IMR-90 (cell line): ENCODE measurements at regions not wholly inside any gene's neighbourhood (a gene's known extent, or its start where the extent isn't known, plus 50 kb on each side); places are given as distances from the start of the nearest gene placed in this dataset.

ENCODE experiments used
- ATAC-seq: fragments of 200-7000 bp; cut with Tn5 transposase; 2 replicates; pipeline ENCODE4 v1.9.1; 2020; ENCODE audit warnings: low read depth, mild to moderate bottlenecking, moderate library complexity
- BruUV-seq: library from RNA; stranded (reverse); fragments of 400-500 nt; replicated peaks from 2 replicates; lab custom pipeline; 2021; lab: Mats Ljungman, UMichigan
- CTCF ChIA-PET: fragments of 300-600 bp; formaldehyde crosslinking; extraction: SDS; loops from one replicate; lab custom pipeline; 2021; ENCODE audit warnings: antibody characterized with exemption; lab: Yijun Ruan, JAX
- POLR2A ChIA-PET: fragments of 300-600 bp; sonication (Branson Sonifier 250); formaldehyde crosslinking; loops from one replicate; lab custom pipeline; 2022; ENCODE audit warnings: antibody characterized with exemption; ENCODE audit not compliant: unreplicated experiment; lab: Charles Lee
- DNase-seq: peaks from one replicate; pipeline ENCODE4 v3.0.0; 2013
- H2AFZ ChIP-seq: replicated peaks from 2 replicates; pipeline ENCODE3; 2013; ENCODE audit warnings: low read length, mild to moderate bottlenecking; ENCODE audit not compliant: poor library complexity
- H2AK5ac ChIP-seq: 2 replicates; pipeline ENCODE4 v1.6.1; 2013; ENCODE audit warnings: low read depth, low read length, inconsistent platforms
- H2AK9ac ChIP-seq: replicated peaks from 2 replicates; pipeline ENCODE3; 2013; ENCODE audit warnings: mild to moderate bottlenecking, low read depth, low read length, moderate library complexity; ENCODE audit not compliant: poor library complexity
- H2BK120ac ChIP-seq: 2 replicates; pipeline ENCODE4 v1.6.1; 2013; ENCODE audit warnings: low read depth, low read length, inconsistent platforms
- H2BK15ac ChIP-seq: 3 replicates; pipeline ENCODE4 v1.6.1; 2013; ENCODE audit warnings: low read depth, low read length, inconsistent platforms
- H2BK20ac ChIP-seq: 2 replicates; pipeline ENCODE4 v1.6.1; 2013; ENCODE audit warnings: low read depth, mild to moderate bottlenecking, inconsistent platforms, low read length, moderate library complexity
- H2BK5ac ChIP-seq: 2 replicates; pipeline ENCODE4 v1.6.1; 2013; ENCODE audit warnings: mild to moderate bottlenecking, low read depth, low read length, inconsistent platforms; ENCODE audit not compliant: poor library complexity, severe bottlenecking
- H3K14ac ChIP-seq: replicated peaks from 2 replicates; pipeline ENCODE4 v1.6.1; 2013; ENCODE audit warnings: low read depth, low read length, inconsistent platforms
- H3K18ac ChIP-seq: 2 replicates; pipeline ENCODE4 v1.6.1; 2013; ENCODE audit warnings: low read depth, low read length, control low read depth
- H3K23ac ChIP-seq: 2 replicates; pipeline ENCODE4 v1.6.1; 2013; ENCODE audit warnings: low read depth, low read length, inconsistent platforms
- H3K27ac ChIP-seq: 2 replicates; pipeline ENCODE4 v1.5.1; 2013; ENCODE audit warnings: mild to moderate bottlenecking, control low read depth, low read length; ENCODE audit not compliant: insufficient read depth
- H3K27me3 ChIP-seq: 2 replicates; pipeline ENCODE4 v1.6.1; 2013; ENCODE audit warnings: low read length; ENCODE audit not compliant: control insufficient read depth, insufficient read depth
- H3K36me3 ChIP-seq: 2 replicates; pipeline ENCODE4 v1.6.1; 2013; ENCODE audit warnings: low read length, mixed read lengths; ENCODE audit not compliant: control insufficient read depth, insufficient read depth
- H3K4ac ChIP-seq: 2 replicates; pipeline ENCODE4 v1.6.1; 2013; ENCODE audit warnings: low read depth, low read length, inconsistent platforms
- H3K4me1 ChIP-seq: 2 replicates; pipeline ENCODE4 v1.6.1; 2013; ENCODE audit warnings: low read length, mixed read lengths; ENCODE audit not compliant: control insufficient read depth, insufficient read depth
- H3K4me2 ChIP-seq: 2 replicates; pipeline ENCODE4 v1.6.1; 2013; ENCODE audit warnings: low read depth, mild to moderate bottlenecking, control low read depth, low read length, moderate library complexity
- H3K4me3 ChIP-seq: 2 replicates; pipeline ENCODE4 v1.5.1; 2013; ENCODE audit warnings: low read depth, mild to moderate bottlenecking, control low read depth, low read length, moderate library complexity; ENCODE audit not compliant: insufficient read depth
- H3K56ac ChIP-seq: 2 replicates; pipeline ENCODE4 v1.6.1; 2013; ENCODE audit warnings: low read length, inconsistent platforms; ENCODE audit not compliant: insufficient read depth; ENCODE audit errors: extremely low read depth
- H3K79me1 ChIP-seq, 2 experiments: 2 replicates each; pipeline ENCODE4 v1.6.1; 2013; ENCODE audit warnings: low read length in 2 of 2, inconsistent platforms in 1 of 2, low read depth in 1 of 2
- H3K9ac ChIP-seq: 2 replicates; pipeline ENCODE4 v1.6.1; 2013; ENCODE audit warnings: low read depth, low read length, control low read depth
- H3K9me1 ChIP-seq: 2 replicates; pipeline ENCODE4 v1.6.1; 2013; ENCODE audit warnings: low read length, inconsistent platforms; ENCODE audit not compliant: insufficient read depth
- H3K9me3 ChIP-seq: 2 replicates; pipeline ENCODE4 v1.6.1; 2013; ENCODE audit warnings: low read length; ENCODE audit not compliant: control insufficient read depth, insufficient read depth
- H4K20me1 ChIP-seq: 2 replicates; pipeline ENCODE4 v1.6.1; 2013; ENCODE audit warnings: low read length, inconsistent platforms; ENCODE audit not compliant: insufficient read depth
- H4K5ac ChIP-seq: 2 replicates; pipeline ENCODE4 v1.6.1; 2013; ENCODE audit warnings: mild to moderate bottlenecking, low read depth, low read length, control low read depth
- H4K8ac ChIP-seq, 2 experiments: 2 replicates each; pipeline ENCODE4 v1.6.1; 2013; ENCODE audit warnings: low read depth in 2 of 2, low read length in 2 of 2, control low read depth in 1 of 2, inconsistent platforms in 1 of 2
- H4K91ac ChIP-seq: 2 replicates; pipeline ENCODE4 v1.6.1; 2013; ENCODE audit warnings: low read depth, low read length, inconsistent platforms; ENCODE audit not compliant: insufficient read depth
- BHLHE40 ChIP-seq: fragments of 150-350 bp; IDR thresholded peaks from 2 replicates; pipeline ENCODE4 v1.6.1; 2016; ENCODE audit warnings: mild to moderate bottlenecking, low read depth, low read length
- CEBPB ChIP-seq: IDR thresholded peaks from 2 replicates; pipeline ENCODE4 v1.6.1; 2012; ENCODE audit warnings: low read depth, low read length, improper control_type of control experiment
- CHD1 ChIP-seq: IDR thresholded peaks from 2 replicates; pipeline ENCODE4 v1.6.1; 2012; ENCODE audit warnings: low read depth, low read length, improper control_type of control experiment
- FOS ChIP-seq: fragments of 150-350 bp; IDR thresholded peaks from 2 replicates; pipeline ENCODE4 v1.6.1; 2016; ENCODE audit warnings: low read depth, low read length
- MAZ ChIP-seq: IDR thresholded peaks from 2 replicates; pipeline ENCODE4 v1.6.1; 2012; ENCODE audit warnings: low read depth, mild to moderate bottlenecking, low read length, improper control_type of control experiment, moderate library complexity, borderline replicate concordance
- NFE2L2 ChIP-seq: fragments of 150-350 bp; IDR thresholded peaks from 2 replicates; pipeline ENCODE4 v1.6.1; 2016; ENCODE audit warnings: low read depth, mild to moderate bottlenecking, low read length
- POLR2A ChIP-seq: IDR thresholded peaks from 2 replicates; pipeline ENCODE4 v1.6.1; 2012; ENCODE audit warnings: mild to moderate bottlenecking, low read depth, low read length
- RFX5 ChIP-seq: IDR thresholded peaks from 2 replicates; pipeline ENCODE4 v1.8.0; 2012; ENCODE audit warnings: low read depth, mild to moderate bottlenecking, low read length, moderate library complexity
- SMC3 ChIP-seq: fragments of 150-350 bp; IDR thresholded peaks from 2 replicates; pipeline ENCODE4 v1.6.1; 2016; ENCODE audit warnings: low read depth, mild to moderate bottlenecking, antibody characterized with exemption, low read length, moderate library complexity
- WGBS, 2 experiments: methylation state at CpG; one replicate each; pipeline versions ENCODE4 v1.1.5 to v1.1.7; 2013; ENCODE audit warnings: missing lambda C conversion rate in 2 of 2; ENCODE audit not compliant: insufficient read length in 1 of 2; ENCODE audit errors: extremely low coverage in 2 of 2; 5-methylcytosine and 5-hydroxymethylcytosine counted together
- dilution Hi-C: fragments of 300-500 bp; cut with HindIII; formaldehyde crosslinking; loops from one replicate; pipeline ENCODE4 v1.14.3; 2018; ENCODE audit warnings: low sequenced_read_pairs; ENCODE audit not compliant: unreplicated experiment
- in situ Hi-C: fragments of 300-500 bp; cut with MboI; formaldehyde crosslinking; loops from 3 replicates; pipeline ENCODE4 v1.14.3; 2019; ENCODE audit warnings: low sequenced_read_pairs, inconsistent platforms, mixed read lengths
- intact Hi-C: fragments of 100-400 bp; cut with micrococcal nuclease; formaldehyde crosslinking; loops from 2 replicates; pipeline ENCODE4 v1.10.0; 2022

DNA sequence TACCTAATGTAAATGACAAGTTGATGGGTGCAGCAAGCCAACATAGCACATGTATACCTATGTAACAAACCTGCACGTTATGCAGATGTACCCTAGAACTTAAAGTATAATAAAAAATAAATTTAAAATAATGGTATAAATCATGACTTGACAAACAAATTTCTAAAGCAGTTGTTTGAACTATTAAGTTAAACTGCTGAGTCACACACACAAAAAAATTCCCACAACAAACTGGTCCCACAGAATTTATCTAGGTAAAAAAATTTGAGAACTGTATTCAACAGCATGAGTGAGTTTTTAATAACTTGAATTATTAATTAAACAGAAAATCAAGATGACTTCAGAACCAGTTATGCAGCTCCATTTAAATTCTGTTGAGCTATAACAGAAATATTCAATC, 186.0 kb upstream of the SOX6 start:
- POLR2A ChIA-PET, result no interaction called here
- dilution Hi-C loops, result no loop called here
- H3K56ac ChIP-seq, result no peak overlapping the region

More for the DNA sequence above, 186.0 kb upstream of the SOX6 start:
- Histone ChIP-seq H2AK5ac (no peak overlapping the region), H3K79me1 (peaks cover 4 to 13% of the 10 kb centered on the region in 2 experiments; a peak in 3 of 4 replicates), H2AK9ac (no peak overlapping the region), H3K9ac (no peak overlapping the region), H3K18ac (no peak overlapping the region), H4K5ac (no peak overlapping the region), H3K36me3 (no peaks in the 10 kb centered on the region), H3K4me3 (no peak overlapping the region), H2BK20ac (no peak overlapping the region), H2BK120ac (no peak overlapping the region), H3K23ac (no peak overlapping the region), H4K8ac (no peak overlapping the region), H2AFZ (no peak overlapping the region), H3K4me1 (no peaks in the 10 kb centered on the region), H3K4me2 (no peak overlapping the region), H3K4ac (no peak overlapping the region), H4K91ac (no peak overlapping the region), H3K14ac (no peak overlapping the region), H3K27ac (no peak overlapping the region), H3K27me3 (no peaks in the 10 kb centered on the region), H2BK5ac (no peak overlapping the region), H4K20me1 (no peaks in the 10 kb centered on the region; the same call in 1 of the 2 replicates), H3K9me1 (no peaks in the 10 kb centered on the region), H2BK15ac (no peak overlapping the region), H3K9me3 (no peaks in the 10 kb centered on the region)
- no TSS peak for BruUV-seq
- no CpG with 5 or more reads among the region's 1 CpG for WGBS, 2 experiments
- no peak for DNase-seq
- in situ Hi-C loops, result no loop called here
- intact Hi-C loops, result no loop called here
- CTCF ChIA-PET, result no interaction called here
- TF ChIP-seq RFX5 (no peak), MAZ (no peak), CHD1 (no peak), POLR2A (no peak), FOS (no peak), CEBPB (no peak), SMC3 (no peak), NFE2L2 (peak; percentile 84), BHLHE40 (no peak)
- no peak for ATAC-seq
